HG02973 (cell line): ENCODE measurements at regions not wholly inside any gene's neighbourhood (a gene's known extent, or its start where the extent isn't known, plus 50 kb on each side); places are given as distances from the start of the nearest gene placed in this dataset.
"Not testable (repeated sequence)": the region's sequence is repeated elsewhere in the genome, so short reads cannot be mapped to it uniquely, and the experiment has no call there.

Experiments
- ATAC-seq: cut with Tn5 transposase; IDR thresholded peaks from one replicate; pipeline ENCODE4 v1.9.1; 2021; ENCODE audit warnings: moderate library complexity; ENCODE audit not compliant: unreplicated experiment

- peak; percentile 74 for ATAC-seq
Measured at GRCh38 chr7:10412422-10413019, 561.2 kb upstream of the PHF14 start.

- no peak for ATAC-seq
Measured at GRCh38 chr7:10418985-10419384, 554.7 kb upstream of the PHF14 start.

- ATAC-seq: no peak
Measured at GRCh38 chr7:10429031-10429430, 544.6 kb upstream of the PHF14 start.

GRCh38 chr7:10429511-10429910, 544.2 kb upstream of the PHF14 start:
- ATAC-seq: no peak

- no peak for ATAC-seq
Measured at GRCh38 chr7:10436302-10436701, 537.4 kb upstream of the PHF14 start.

DNA sequence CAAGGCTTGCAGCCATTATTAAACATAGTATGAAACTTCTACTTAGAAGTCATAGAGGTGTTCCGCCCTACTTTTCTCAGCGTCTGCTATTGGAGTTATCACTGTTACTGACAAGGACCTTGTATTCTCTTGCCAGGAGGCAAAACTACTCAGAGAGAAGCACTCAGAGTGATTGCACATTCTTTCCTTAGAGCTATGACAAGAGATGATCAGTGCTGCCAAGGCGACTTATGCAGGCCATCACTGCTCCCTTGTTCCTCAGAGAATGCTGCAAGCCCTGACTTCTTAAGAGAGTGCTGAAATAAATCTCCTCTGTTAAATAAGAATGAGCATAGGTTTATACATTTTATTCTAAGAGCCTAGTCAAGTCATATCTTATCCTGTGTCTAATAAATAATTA, 534.6 kb upstream of the PHF14 start:
- ATAC-seq: no peak

GRCh38 chr7:10455936-10456335, 517.7 kb upstream of the PHF14 start:
- ATAC-seq: no peak

GRCh38 chr7:10460474-10460873, 513.2 kb upstream of the PHF14 start:
- no peak for ATAC-seq

DNA sequence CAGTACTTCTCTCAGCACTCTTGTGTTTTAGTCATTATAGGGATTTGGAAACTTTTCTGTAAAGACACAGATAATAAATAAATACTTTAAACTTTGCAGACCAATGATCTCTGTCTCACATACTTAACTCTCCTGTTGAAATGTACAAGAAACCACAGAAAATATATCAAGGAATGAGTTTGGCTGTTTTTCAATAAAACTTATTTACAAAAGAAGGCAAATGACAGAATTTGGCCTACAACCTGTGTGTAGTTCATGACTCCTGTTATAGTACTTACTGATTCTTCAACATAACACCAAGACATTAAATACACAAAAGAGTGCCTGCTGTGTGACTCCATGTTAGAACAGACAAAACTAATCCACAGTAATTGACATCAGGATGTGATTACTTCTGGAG, 510.0 kb upstream of the PHF14 start:
- no peak for ATAC-seq

DNA sequence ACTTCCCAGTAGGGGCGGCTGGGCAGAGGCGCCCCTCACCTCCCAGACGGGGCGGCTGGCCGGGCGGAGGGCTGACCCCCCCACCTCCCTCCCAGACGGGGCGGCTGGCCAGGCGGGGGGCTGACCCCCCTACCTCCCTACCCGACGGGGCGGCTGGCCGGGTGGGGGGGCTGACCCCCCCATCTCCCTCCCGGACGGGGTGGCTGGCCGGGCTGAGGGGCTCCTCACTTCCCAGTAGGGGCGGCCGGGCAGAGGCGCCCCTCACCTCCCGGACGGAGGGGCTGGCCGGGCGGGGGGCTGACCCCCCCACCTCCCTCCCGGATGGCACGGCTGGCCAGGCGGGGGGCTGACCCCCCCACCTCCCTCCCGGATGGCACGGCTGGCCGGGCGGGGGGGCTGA, 508.1 kb upstream of the PHF14 start:
- not testable (repeated sequence) for ATAC-seq

GRCh38 chr7:10468908-10469307, 504.8 kb upstream of the PHF14 start:
- no peak for ATAC-seq

- no peak for ATAC-seq
Measured at GRCh38 chr7:10469476-10469875, 504.2 kb upstream of the PHF14 start.

DNA sequence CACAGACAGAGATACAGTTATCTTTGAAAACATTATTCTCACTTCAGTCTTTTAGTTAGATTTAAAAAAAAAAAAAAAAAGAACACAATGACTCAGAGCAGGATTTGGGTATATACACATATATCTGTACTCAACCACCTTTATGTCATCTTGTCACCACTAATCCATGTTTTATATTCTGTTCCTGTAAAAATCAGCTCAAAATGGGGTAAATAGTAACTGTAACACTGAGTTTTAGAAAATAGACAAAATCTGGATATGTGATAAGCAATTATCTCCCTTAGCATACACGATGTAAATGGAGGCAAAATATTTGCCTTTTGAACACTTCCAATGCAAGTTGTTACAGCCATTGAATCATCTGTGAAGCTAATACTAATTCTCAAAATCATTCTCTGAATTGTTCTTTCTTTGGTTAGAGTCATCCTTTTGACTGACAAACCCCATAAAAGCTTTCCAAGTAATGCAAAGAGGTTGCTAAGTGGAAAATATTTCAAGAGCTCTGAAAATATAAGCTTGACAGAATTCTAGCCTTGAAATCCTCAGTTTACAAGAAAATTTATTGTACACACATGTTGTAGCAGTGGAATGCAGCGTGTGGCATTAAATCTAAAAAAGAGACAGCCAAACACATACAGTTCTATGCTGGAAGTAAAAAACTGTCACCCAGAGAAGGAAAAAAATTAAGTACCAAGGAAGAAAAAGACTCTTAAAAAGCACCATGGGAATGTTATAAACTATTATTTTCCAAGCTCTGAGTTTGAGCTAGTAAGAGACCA, 502.2 kb upstream of the PHF14 start:
- no peak for ATAC-seq

DNA sequence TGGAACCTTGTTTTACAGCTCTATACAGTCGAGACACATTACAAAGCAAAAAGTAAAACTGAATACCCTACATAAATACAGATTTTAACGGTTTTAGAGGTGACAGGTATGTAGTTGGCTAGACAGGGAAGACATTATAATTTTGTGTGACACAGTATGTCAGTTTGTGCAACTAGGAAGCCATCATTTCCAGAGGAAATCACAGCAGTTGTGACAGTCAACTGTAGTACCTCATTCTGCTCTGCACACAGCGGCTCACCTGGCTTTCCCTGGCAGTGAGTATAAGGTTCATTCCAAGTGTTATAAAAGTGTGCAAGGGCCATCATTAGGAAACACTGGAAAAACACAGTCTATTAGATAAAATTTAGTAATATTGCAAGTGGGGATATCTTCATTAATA, 501.6 kb upstream of the PHF14 start:
- ATAC-seq: no peak

GRCh38 chr7:10473569-10473968, 500.1 kb upstream of the PHF14 start:
- ATAC-seq: no peak

GRCh38 chr7:10474048-10474447, 499.6 kb upstream of the PHF14 start:
- no peak for ATAC-seq

DNA sequence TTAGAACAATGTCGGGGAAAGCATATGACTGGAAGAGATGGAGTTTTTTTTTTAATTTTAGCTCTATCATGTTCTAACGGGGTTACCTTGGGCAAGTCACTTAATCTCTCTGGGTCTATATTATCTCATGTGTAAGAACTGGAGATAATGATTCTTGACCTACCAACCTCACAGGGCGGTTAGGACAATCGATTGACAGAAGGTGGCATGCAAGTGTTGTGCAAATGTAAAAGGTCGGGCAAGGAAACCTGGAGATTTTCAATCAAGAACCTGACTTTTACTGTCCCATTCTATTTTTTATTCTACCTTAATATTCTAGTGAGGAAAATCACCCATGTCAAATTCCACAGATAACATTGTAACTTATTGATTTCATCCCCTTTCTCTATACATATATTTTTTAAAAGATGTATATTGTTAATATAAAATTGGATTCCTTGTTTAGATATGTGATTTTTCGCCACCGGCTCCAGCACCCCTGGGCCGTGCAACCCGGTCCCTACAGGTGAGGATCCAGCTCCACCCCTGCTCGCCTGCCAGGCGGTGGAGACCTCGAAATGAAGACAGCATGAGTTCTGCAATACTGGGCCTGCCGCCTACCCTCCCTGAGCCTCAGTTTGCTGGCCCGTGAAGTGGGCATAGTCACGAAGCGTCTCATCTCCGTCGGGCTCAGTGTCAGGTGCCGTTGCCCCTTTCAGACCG, 497.6 kb upstream of the PHF14 start:
- ATAC-seq: no peak

- ATAC-seq: no peak
Measured at GRCh38 chr7:10476642-10477041, 497.0 kb upstream of the PHF14 start.

DNA sequence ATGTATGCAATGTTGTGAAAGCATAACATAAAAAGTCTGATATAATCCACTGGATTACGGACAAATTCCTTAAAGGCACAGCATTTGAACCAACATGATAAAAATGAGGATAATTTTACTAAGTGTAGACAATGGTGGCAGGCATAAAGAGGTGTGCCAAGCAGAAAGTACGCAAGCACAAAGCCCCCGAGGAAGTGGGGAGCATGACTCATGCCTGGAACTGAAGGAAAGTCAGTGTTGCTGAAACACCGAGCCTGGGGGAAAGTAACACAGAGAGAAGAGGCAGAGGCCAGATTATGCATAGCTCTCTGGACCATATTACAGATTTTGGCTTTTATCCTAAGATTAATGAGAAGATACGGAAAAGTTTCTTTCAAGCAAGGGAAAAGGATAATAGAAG, 490.0 kb upstream of the PHF14 start:
- ATAC-seq: no peak

GRCh38 chr7:10484767-10485166, 488.9 kb upstream of the PHF14 start:
- ATAC-seq: no peak

DNA sequence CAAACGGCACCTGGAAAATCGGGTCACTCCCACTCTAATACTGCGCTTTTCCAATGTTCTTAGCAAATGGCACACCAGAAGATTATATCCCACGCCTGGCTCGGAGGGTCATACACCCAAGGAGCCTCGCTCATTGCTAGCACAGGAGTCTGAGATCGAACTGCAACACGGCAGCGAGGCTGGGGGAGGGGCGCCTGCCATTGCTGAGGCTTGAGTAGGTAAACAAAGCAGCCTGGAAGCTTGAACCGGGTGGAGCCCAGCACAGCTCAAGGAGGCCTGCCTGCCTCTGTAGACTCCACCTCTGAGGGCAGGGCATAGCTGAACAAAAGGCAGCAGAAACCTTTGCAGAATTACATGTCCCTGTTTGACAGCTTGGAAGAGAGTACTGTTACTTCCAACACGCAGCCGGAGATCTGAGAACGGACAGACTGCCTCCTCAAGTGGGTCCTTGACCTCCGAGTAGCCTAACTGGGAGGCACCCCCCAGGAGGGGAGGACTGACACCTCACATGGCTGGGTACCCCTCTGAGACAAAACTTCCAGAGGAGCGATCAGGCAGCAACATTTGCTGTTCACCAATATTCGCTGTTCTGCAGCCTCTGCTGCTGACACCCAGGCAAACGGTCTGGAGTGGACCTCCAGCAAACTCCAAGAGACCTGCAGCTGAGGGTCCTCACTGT, 472.3 kb upstream of the PHF14 start:
- not testable (repeated sequence) for ATAC-seq

DNA sequence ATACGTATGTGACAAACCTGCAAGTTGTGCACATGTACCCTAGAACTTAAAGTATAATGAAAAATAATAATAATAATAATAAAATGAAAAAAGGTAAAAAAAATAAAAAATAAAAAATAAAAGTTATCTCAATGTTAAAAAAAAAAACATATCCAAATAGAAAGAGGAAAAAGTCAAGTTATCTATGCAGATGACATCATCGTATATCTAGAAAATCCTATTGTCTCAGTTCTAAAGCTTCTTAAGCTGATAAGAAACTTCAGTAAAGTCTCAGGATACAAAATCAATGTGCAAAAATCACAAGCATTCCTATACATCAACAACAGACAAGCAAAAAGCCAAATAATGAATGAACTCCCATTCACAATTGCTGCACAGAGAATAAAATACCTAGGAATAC, 466.6 kb upstream of the PHF14 start:
- no peak for ATAC-seq
